ENCODE measurements at regions not wholly inside any gene's neighbourhood (a gene's known extent, or its start where the extent isn't known, plus 50 kb on each side); places are given as distances from the start of the nearest gene placed in this dataset.

GRCh38 chr13:74046431-74046830 lies 87.8 kb downstream of the KLF12 start:
- TF ChIP-seq SIN3A (IDR thresholded peaks at IDR 0.05; ENCODE audit: borderline replicate concordance, insufficient read depth, low read depth, low read length), result no peak
- TF ChIP-seq TCF7L2 (IDR thresholded peaks at IDR 0.05; ENCODE audit: low read depth, low read length), result no peak
- no peak for TF ChIP-seq REST (IDR thresholded peaks at IDR 0.05; ENCODE audit: insufficient read depth in 1 of 2, low read depth in 2 of 2, low read length in 1 of 2)
- TF ChIP-seq POLR2AphosphoS5 (IDR thresholded peaks at IDR 0.05; ENCODE audit: low read depth, low read length), result no peak
- no peak for TF ChIP-seq CTCF (IDR thresholded peaks at IDR 0.05)
- CTCF ChIA-PET, result no interaction called here
- intact Hi-C loops (cut with micrococcal nuclease; ENCODE audit: unreplicated experiment) (no loop called here), in situ Hi-C loops (cut with HindIII; ENCODE audit: low pct_unique_long_range_greater_than_20kb, low sequenced_read_pairs) (no loop called here)
- H3K27me3 ChIP-seq (ENCODE audit: control insufficient read depth, insufficient read depth, low read length), result no peaks in the 10 kb centered on the region
- DNase-seq (ENCODE audit: low read depth, low spot score), result no peak
- no TSS peak for BruUV-seq (replicated peaks)
- no peaks in the 10 kb centered on the region for H3K36me3 ChIP-seq (ENCODE audit: control insufficient read depth, insufficient read depth, low read length)
- ATAC-seq, result no peak
- H3K9me3 ChIP-seq (ENCODE audit: control insufficient read depth, insufficient read depth, low read depth, low read length), result no peaks in the 10 kb centered on the region
- POLR2A ChIA-PET, result no interaction called here
- no peaks in the 10 kb centered on the region for H3K4me1 ChIP-seq (ENCODE audit: control insufficient read depth, insufficient read depth, low read length)
- no peak overlapping the region for H3K4me3 ChIP-seq (ENCODE audit: low read depth in 2 of 2, low read length in 2 of 2)
- no peak overlapping the region for H3K27ac ChIP-seq (ENCODE audit: low read length)

- ATAC-seq (no peak), DNase-seq (ENCODE audit: low read depth, low spot score) (no peak)
- intact Hi-C loops (cut with micrococcal nuclease; ENCODE audit: unreplicated experiment) (no loop called here), in situ Hi-C loops (cut with HindIII; ENCODE audit: low pct_unique_long_range_greater_than_20kb, low sequenced_read_pairs) (no loop called here)
- H3K36me3 ChIP-seq (ENCODE audit: control insufficient read depth, insufficient read depth, low read length), result no peaks in the 10 kb centered on the region
- BruUV-seq (replicated peaks), result no TSS peak
- H3K27ac ChIP-seq (ENCODE audit: low read length), result no peak overlapping the region
- H3K4me3 ChIP-seq (ENCODE audit: low read depth in 2 of 2, low read length in 2 of 2), result no peak overlapping the region
- CTCF ChIA-PET, result no interaction called here
- POLR2A ChIA-PET, result no interaction called here
- no peaks in the 10 kb centered on the region for H3K9me3 ChIP-seq (ENCODE audit: control insufficient read depth, insufficient read depth, low read depth, low read length)
- no peaks in the 10 kb centered on the region for H3K4me1 ChIP-seq (ENCODE audit: control insufficient read depth, insufficient read depth, low read length)
- TF ChIP-seq SIN3A (IDR thresholded peaks at IDR 0.05; ENCODE audit: borderline replicate concordance, insufficient read depth, low read depth, low read length) (no peak), POLR2AphosphoS5 (IDR thresholded peaks at IDR 0.05; ENCODE audit: low read depth, low read length) (no peak), CTCF (IDR thresholded peaks at IDR 0.05) (no peak), TCF7L2 (IDR thresholded peaks at IDR 0.05; ENCODE audit: low read depth, low read length) (no peak), REST (IDR thresholded peaks at IDR 0.05; ENCODE audit: insufficient read depth in 1 of 2, low read depth in 2 of 2, low read length in 1 of 2) (no peak)
- no peaks in the 10 kb centered on the region for H3K27me3 ChIP-seq (ENCODE audit: control insufficient read depth, insufficient read depth, low read length)
Measured at GRCh38 chr13:74045583-74045982, 88.6 kb downstream of the KLF12 start.
